ENCODE measurements at regions not wholly inside any gene's neighbourhood (a gene's known extent, or its start where the extent isn't known, plus 50 kb on each side); places are given as distances from the start of the nearest gene placed in this dataset.
"Not testable (repeated sequence)": the region's sequence is repeated elsewhere in the genome, so short reads cannot be mapped to it uniquely, and the experiment has no call there.

GRCh38 chr2:19169134-19169768 lies 189.2 kb downstream of the OSR1 start:
- in situ Hi-C loops (cut with MboI; ENCODE audit: low sequenced_read_pairs), result no loop called here
- no peaks in the 10 kb centered on the region for H3K9me3 ChIP-seq
- no peak overlapping the region for H3K4me3 ChIP-seq
- DNase-seq (ENCODE audit: low spot score in 2 of 2), result no peak
- H3K27me3 ChIP-seq (ENCODE audit: low read depth), result no peaks in the 10 kb centered on the region
- no peaks in the 10 kb centered on the region for H3K36me3 ChIP-seq (replicated peaks)
- H3K4me1 ChIP-seq, result no peaks in the 10 kb centered on the region

- DNase-seq (ENCODE audit: low spot score in 2 of 2); in situ Hi-C loops (cut with MboI; ENCODE audit: low sequenced_read_pairs); H3K36me3 ChIP-seq (replicated peaks); H3K9me3 ChIP-seq; H3K27me3 ChIP-seq (ENCODE audit: low read depth); H3K4me1 ChIP-seq; H3K4me3 ChIP-seq: not testable (repeated sequence)
Observed at GRCh38 chr2:19164099-19164498, 194.3 kb downstream of the OSR1 start.

DNA sequence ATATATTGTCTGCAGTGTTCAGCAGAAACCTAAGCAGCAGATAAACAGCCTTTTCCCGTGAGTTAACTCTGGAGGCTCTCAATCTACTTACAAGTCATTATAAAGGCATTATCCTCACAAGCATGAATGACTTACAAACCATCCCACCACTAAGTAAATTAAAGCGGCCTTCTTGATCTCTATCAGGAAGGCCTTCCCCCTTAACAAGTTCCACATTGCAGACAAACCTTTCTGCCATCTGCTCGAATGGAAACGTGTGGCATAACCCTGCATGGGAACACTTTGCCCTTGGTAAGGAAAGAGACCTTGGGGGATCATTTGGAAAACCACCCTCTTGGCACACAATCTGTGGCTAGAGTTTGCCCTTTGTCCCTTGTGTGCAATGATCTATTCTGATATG lies 199.5 kb downstream of the OSR1 start:
- in situ Hi-C loops (cut with MboI; ENCODE audit: low sequenced_read_pairs), result no loop called here
- H3K9me3 ChIP-seq, result no peaks in the 10 kb centered on the region
- H3K36me3 ChIP-seq (replicated peaks), result no peaks in the 10 kb centered on the region
- no peak overlapping the region for H3K4me3 ChIP-seq
- no peaks in the 10 kb centered on the region for H3K4me1 ChIP-seq
- H3K27me3 ChIP-seq (ENCODE audit: low read depth), result no peaks in the 10 kb centered on the region
- DNase-seq (ENCODE audit: low spot score in 2 of 2), result no peak

DNA sequence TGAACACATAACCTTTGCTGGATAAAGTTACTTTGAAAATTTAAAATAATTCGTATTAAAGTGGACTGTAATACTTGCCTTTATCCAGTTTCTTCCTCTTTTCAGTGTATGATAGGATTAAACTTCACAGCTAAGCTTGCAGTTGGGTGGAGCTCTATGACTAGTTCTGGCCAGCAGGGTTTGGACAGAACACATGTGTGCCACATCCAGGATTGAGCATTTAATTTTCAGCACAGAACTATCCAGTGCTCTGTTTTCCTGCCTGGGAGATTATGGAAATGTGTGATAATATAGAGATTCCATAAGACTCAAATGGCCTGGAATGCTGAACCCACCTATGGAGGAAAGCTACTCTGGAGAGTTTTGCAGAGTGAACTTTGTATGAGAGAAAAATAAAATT lies 200.2 kb downstream of the OSR1 start:
- Histone ChIP-seq H3K9me3 (no peaks in the 10 kb centered on the region), H3K4me1 (no peaks in the 10 kb centered on the region), H3K4me3 (no peak overlapping the region), H3K27me3 (ENCODE audit: low read depth) (no peaks in the 10 kb centered on the region), H3K36me3 (replicated peaks) (no peaks in the 10 kb centered on the region)
- in situ Hi-C loops (cut with MboI; ENCODE audit: low sequenced_read_pairs), result no loop called here
- no peak for DNase-seq (ENCODE audit: low spot score in 2 of 2)

DNA sequence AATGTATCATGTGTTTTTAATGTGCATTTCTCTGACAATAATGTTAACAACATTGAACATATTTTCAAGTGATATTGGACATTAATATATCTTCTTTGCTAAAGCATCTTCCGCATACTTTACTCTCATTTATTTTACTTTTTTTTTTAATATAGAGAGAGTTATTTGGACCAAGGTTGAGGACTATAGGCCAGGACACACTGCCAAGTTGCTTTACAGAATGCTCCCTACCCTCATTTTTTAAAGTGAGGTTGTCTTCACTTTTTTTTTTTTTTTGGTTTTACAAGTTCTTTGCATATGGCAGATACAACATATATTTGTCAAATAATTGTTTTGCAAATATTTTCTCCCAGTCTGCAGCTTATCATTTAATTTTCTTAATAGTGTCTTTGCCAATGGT lies 201.8 kb downstream of the OSR1 start:
- Histone ChIP-seq H3K36me3 (replicated peaks) (no peaks in the 10 kb centered on the region), H3K9me3 (no peaks in the 10 kb centered on the region), H3K27me3 (ENCODE audit: low read depth) (no peaks in the 10 kb centered on the region), H3K4me1 (no peaks in the 10 kb centered on the region), H3K4me3 (no peak overlapping the region)
- DNase-seq (ENCODE audit: low spot score in 2 of 2), result no peak
- in situ Hi-C loops (cut with MboI; ENCODE audit: low sequenced_read_pairs), result no loop called here

GRCh38 chr2:19150726-19151125 lies 207.7 kb downstream of the OSR1 start:
- in situ Hi-C loops (cut with MboI; ENCODE audit: low sequenced_read_pairs), result no loop called here

GRCh38 chr2:19146867-19147266 lies 211.6 kb downstream of the OSR1 start:
- no peaks in the 10 kb centered on the region for H3K27me3 ChIP-seq (ENCODE audit: low read depth)
- no peak overlapping the region for H3K4me3 ChIP-seq
- in situ Hi-C loops (cut with MboI; ENCODE audit: low sequenced_read_pairs), result no loop called here
- DNase-seq (ENCODE audit: low spot score in 2 of 2), result peak in 1 of 2 experiments; percentile 13
- no peaks in the 10 kb centered on the region for H3K4me1 ChIP-seq
- no peaks in the 10 kb centered on the region for H3K36me3 ChIP-seq (replicated peaks)
- H3K9me3 ChIP-seq, result no peaks in the 10 kb centered on the region

More at GRCh38 chr2:19150726-19151125, 207.7 kb downstream of the OSR1 start:
- no peaks in the 10 kb centered on the region for H3K27me3 ChIP-seq (ENCODE audit: low read depth)
- H3K9me3 ChIP-seq, result no peaks in the 10 kb centered on the region
- H3K4me1 ChIP-seq, result no peaks in the 10 kb centered on the region
- H3K36me3 ChIP-seq (replicated peaks), result no peaks in the 10 kb centered on the region
- DNase-seq (ENCODE audit: low spot score in 2 of 2), result no peak
- no peak overlapping the region for H3K4me3 ChIP-seq

GRCh38 chr2:19141234-19142004 lies 217.0 kb downstream of the OSR1 start:
- no peaks in the 10 kb centered on the region for H3K4me1 ChIP-seq
- in situ Hi-C loops (cut with MboI; ENCODE audit: low sequenced_read_pairs), result no loop called here
- no peaks in the 10 kb centered on the region for H3K27me3 ChIP-seq (ENCODE audit: low read depth)
- H3K4me3 ChIP-seq, result no peak overlapping the region
- no peaks in the 10 kb centered on the region for H3K9me3 ChIP-seq
- no peaks in the 10 kb centered on the region for H3K36me3 ChIP-seq (replicated peaks)
- DNase-seq (ENCODE audit: low spot score in 2 of 2), result no peak

GRCh38 chr2:19140463-19141208 lies 217.8 kb downstream of the OSR1 start:
- in situ Hi-C loops (cut with MboI; ENCODE audit: low sequenced_read_pairs), result no loop called here
- Histone ChIP-seq H3K27me3 (ENCODE audit: low read depth) (no peaks in the 10 kb centered on the region), H3K4me1 (no peaks in the 10 kb centered on the region), H3K9me3 (no peaks in the 10 kb centered on the region), H3K36me3 (replicated peaks) (no peaks in the 10 kb centered on the region), H3K4me3 (no peak overlapping the region)
- DNase-seq (ENCODE audit: low spot score in 2 of 2), result no peak

DNA sequence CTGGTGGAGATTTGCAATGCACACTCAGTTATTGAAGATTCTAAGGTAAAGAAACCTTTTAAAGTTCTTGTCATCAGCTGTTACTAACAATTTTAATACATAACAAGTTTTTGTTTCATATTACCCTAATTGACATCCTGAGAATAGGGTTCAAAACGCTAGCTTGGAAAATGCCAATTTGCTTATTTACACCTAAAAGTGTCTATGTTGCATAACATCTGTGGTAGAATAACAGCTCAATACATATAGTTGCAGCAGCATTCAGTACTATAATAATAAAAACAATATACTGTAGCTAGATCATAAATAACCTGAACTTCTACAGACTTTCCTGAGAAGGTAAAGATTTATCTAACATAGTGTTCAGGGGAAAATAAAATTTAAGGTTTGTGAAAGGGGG lies 219.0 kb downstream of the OSR1 start:
- in situ Hi-C loops (cut with MboI; ENCODE audit: low sequenced_read_pairs), result no loop called here
- Histone ChIP-seq H3K4me3 (no peak overlapping the region), H3K36me3 (replicated peaks) (no peaks in the 10 kb centered on the region), H3K9me3 (no peaks in the 10 kb centered on the region), H3K4me1 (no peaks in the 10 kb centered on the region), H3K27me3 (ENCODE audit: low read depth) (no peaks in the 10 kb centered on the region)
- no peak for DNase-seq (ENCODE audit: low spot score in 2 of 2)

DNA sequence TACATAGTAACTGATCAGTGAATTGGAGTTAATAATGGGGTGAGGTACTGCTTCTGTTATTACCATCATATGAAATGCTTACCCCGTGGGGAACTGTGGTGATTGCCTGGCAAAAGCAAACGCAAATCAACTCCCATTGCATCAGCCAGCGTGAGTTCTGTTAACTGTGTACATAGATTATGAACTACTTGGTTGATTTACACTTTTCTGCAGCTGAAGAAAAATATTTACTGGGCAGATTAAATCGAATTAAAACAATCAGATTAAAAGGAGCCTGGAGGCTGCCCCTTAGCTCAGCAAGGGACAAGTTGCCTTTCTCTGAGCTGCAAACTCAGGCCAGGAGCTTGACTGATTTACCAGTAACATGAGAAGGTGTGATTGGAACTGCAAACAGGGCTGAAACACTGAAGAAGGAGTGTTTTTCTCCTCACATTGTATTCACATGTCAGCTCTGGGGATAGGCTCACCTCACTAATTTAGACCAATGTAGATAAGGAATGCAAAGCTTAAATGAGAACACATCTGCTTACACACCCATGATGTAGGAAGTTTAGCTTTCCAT lies 220.1 kb downstream of the OSR1 start:
- no peaks in the 10 kb centered on the region for H3K9me3 ChIP-seq
- no peak overlapping the region for H3K4me3 ChIP-seq
- no peaks in the 10 kb centered on the region for H3K27me3 ChIP-seq (ENCODE audit: low read depth)
- no peaks in the 10 kb centered on the region for H3K36me3 ChIP-seq (replicated peaks)
- DNase-seq (ENCODE audit: low spot score in 2 of 2), result no peak
- in situ Hi-C loops (cut with MboI; ENCODE audit: low sequenced_read_pairs), result no loop called here
- no peaks in the 10 kb centered on the region for H3K4me1 ChIP-seq

DNA sequence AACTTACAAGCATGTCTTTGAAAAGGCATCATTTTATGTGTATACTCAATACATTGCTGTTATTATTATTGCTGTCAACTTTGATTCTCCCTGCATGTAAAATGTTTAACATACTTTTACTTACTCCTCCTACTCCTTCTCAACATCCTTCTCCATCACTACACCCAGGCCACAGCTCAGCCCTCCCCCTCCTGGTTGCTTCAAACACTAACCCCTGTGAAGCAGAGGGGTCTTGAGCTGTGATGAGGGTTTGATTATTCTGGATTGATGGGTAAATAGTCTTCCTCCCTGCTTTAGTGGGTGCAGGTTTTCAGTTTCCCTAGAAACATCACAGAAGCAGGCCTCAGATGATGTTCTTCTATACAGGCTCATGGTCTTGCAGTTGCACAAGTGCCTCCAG lies 221.0 kb downstream of the OSR1 start:
- H3K4me1 ChIP-seq, result no peaks in the 10 kb centered on the region
- no peak overlapping the region for H3K4me3 ChIP-seq
- in situ Hi-C loops (cut with MboI; ENCODE audit: low sequenced_read_pairs), result no loop called here
- H3K36me3 ChIP-seq (replicated peaks), result no peaks in the 10 kb centered on the region
- DNase-seq (ENCODE audit: low spot score in 2 of 2), result no peak
- no peaks in the 10 kb centered on the region for H3K27me3 ChIP-seq (ENCODE audit: low read depth)
- no peaks in the 10 kb centered on the region for H3K9me3 ChIP-seq

- Histone ChIP-seq H3K36me3 (replicated peaks) (no peaks in the 10 kb centered on the region), H3K4me3 (no peak overlapping the region), H3K4me1 (no peaks in the 10 kb centered on the region), H3K9me3 (no peaks in the 10 kb centered on the region), H3K27me3 (ENCODE audit: low read depth) (no peaks in the 10 kb centered on the region)
- no peak for DNase-seq (ENCODE audit: low spot score in 2 of 2)
- in situ Hi-C loops (cut with MboI; ENCODE audit: low sequenced_read_pairs), result no loop called here
Observed at GRCh38 chr2:19132967-19133366, 225.5 kb downstream of the OSR1 start.

DNA sequence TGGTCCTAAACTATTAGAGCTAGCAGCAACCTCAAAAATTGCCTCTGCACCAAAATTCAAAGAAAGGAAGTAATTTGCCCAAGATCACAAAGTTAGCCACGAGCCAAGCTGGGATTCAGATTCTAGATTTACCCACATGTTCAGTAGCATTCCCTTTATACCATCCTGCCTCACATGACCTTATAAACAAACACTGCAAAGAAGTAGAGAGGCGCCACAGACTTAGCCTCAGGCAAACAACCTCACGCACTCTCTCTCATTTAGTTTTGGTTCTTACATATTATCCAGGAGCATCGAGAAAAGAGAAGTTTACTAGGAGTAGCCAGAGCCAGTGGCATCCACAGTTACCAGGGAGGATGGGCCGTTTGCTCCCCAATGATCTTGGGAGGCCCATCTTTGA lies 226.6 kb downstream of the OSR1 start:
- no peaks in the 10 kb centered on the region for H3K4me1 ChIP-seq
- no peak for DNase-seq (ENCODE audit: low spot score in 2 of 2)
- no peaks in the 10 kb centered on the region for H3K36me3 ChIP-seq (replicated peaks)
- H3K4me3 ChIP-seq, result no peak overlapping the region
- no peaks in the 10 kb centered on the region for H3K9me3 ChIP-seq
- no peaks in the 10 kb centered on the region for H3K27me3 ChIP-seq (ENCODE audit: low read depth)
- in situ Hi-C loops (cut with MboI; ENCODE audit: low sequenced_read_pairs), result no loop called here

Measured in HAP-1 (cell line).